ENCODE measurements at regions not wholly inside any gene's neighbourhood (a gene's known extent, or its start where the extent isn't known, plus 50 kb on each side); places are given as distances from the start of the nearest gene placed in this dataset.
"Not testable (repeated sequence)": the region's sequence is repeated elsewhere in the genome, so short reads cannot be mapped to it uniquely, and the experiment has no call there.

DNA sequence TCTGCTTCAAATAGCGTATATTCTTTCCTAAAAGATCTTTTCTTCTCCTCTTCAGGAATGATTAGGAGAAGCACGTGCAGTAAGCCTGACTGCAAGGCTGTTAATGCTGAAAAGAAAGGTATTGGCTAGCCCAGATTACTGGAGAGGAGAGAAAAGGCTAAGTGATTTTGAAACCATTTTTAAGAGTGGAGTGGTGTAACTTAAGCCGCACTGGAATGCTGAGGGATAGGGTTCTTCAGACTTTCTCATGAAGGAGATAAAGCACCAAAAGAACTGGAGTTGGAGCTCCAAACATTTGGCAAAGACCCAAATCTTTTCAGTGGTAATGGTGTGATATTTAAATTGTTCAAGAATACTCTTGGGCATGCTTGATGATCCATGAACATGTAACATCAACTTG is 388.3 kb downstream of the COG6 start:
- no peak for DNase-seq (ENCODE audit: low spot score)

DNA sequence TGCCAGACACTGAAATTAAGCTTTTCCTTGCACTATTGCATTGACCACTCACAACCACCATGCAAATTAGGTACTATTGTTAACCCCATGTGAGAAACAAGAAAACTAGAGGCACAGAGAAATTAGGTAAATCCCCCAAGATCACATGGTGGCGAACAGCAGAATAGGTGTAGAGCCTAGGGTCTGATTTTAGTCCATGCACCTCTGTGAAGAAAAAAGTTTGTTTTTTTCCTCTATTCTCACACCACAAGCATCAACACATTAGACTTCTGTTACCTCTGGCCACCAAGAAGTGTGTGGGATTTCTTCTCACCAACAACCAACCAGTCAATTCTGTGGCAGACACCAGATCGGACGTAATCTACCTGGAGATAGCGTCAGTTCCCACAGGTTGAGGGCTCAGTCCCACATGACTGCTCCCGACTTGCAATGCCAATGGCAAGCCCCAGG is 391.9 kb downstream of the COG6 start:
- DNase-seq (ENCODE audit: low spot score) = no peak

DNA sequence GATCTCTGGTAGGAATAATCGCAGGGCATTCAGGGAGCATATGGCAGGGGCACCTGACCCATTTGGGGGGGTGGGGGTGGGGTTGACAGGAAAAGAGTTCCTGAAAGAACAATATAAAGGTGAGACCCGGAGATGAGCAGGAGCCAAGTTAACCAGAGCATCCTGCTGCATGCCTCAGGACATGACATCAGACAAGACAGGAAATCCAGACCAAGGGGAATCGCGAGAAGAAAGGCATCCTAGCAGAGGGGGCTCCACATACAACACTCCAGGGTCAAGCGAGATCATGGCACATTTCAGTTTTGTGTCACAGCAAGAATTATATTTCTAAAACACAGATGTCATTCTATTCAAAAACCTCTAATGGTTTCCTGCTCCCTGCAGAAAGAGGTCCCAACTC is 393.1 kb downstream of the COG6 start:
- DNase-seq (ENCODE audit: low spot score) = no peak

GRCh38 chr13:40052954-40053353 is 397.5 kb downstream of the COG6 start:
- no peak for DNase-seq (ENCODE audit: low spot score)

DNA sequence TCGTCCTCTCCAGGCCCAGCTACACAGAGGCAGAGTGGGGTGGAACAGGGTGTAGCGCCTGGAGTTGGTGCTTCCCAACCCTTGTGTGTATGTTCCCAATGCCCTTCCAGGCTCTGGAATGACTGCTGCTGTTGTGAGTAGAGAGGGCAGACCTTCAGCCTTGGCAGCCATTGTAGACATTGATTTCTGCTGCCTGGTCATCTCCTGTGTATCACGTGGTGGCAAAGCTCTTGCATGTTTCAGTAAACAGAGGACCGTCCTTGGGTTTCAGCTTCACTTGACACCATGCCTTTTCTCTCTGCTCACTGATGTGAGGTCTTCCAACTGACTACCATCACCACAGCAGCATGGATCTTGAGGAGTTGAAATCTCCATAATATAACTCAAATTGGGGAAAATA is 397.9 kb downstream of the COG6 start:
- DNase-seq (ENCODE audit: low spot score) = no peak

- not testable (repeated sequence) for DNase-seq (ENCODE audit: low spot score)
These were observed 399.0 kb downstream of the COG6 start for GRCh38 chr13:40054422-40054821.

DNA sequence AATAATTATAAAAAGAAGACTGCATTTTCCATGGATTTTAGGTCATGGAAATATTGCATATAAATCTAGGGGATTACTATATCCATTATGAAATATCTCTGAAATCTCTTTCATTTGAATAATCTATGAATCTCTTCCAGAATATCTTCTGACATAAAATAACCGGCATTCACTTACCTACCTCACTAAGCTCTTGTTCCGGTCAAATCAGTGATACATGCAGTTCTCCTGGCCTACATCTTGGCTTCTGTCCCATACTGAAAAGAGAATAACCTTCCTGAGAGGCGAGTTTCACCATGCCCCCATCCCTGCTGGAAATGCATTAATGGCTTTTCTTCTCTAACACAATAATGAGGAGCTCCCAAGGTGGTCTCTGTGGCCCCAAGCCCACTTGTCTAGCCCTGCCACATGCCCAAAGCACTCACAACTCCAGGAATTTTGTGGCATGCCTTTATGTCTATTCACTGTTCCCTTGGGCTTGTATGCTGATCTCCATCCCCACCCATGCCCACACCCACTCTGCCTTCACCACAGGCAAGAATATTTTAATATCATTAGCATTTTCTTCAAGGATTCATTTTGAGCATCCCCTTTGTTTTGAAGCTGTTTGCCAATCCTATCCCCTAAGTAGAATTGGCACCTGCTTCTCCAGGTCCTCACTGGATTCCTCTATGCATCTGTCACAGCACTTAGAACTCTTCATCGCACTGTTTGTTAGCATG is 401.6 kb downstream of the COG6 start:
- DNase-seq (ENCODE audit: low spot score) = no peak

GRCh38 chr13:40058757-40059236 is 403.3 kb downstream of the COG6 start:
- DNase-seq (ENCODE audit: low spot score) = no peak

- no peak for DNase-seq (ENCODE audit: low spot score)
These were observed 404.2 kb downstream of the COG6 start for GRCh38 chr13:40059540-40060232.

GRCh38 chr13:40060296-40061007 is 405.0 kb downstream of the COG6 start:
- no peak for DNase-seq (ENCODE audit: low spot score)

- DNase-seq (ENCODE audit: low spot score) = no peak
These were observed 406.3 kb downstream of the COG6 start for GRCh38 chr13:40061466-40062450.

DNA sequence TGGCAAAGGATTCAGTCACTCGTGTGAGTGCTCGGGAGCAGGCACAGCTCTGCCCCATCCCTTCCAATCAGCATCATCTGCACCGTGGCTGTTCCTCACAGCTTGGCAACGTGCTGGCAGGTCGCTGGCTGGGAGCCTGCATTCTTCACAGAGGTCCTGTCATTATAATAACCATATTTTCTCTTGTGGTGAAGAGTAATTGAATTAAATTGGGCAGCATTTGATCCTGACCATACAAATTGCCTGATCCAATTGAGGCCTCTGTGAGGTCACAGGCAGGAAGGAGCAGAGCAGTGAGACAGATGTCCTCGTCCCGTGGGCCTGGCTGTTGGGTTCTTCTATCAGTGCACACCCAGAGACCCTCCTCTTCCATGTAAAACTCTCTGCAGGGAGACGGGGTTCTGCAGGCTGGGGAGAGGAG is 407.8 kb downstream of the COG6 start:
- DNase-seq (ENCODE audit: low spot score) = no peak

DNA sequence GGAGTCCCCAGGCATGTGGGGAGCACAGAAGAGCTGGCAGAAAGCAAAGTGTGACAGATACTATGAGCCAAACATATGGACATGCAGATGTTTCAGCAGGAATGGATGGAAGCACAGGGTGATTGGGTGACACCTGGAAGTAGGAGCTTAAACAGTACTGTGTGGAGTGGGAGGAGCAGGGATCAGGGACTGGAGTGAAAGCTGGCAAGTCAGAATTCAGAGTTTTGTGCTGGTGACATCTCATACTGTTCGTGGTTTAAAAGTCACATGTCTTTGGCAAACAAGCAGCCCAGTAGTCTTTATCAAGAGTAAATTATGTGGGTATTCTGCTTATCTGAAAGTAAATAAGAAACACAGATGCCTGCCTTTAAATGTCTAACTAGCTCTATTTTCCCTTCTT is 408.2 kb downstream of the COG6 start:
- DNase-seq (ENCODE audit: low spot score) = no peak

GRCh38 chr13:40064154-40065097 is 409.0 kb downstream of the COG6 start:
- no peak for DNase-seq (ENCODE audit: low spot score)

DNA sequence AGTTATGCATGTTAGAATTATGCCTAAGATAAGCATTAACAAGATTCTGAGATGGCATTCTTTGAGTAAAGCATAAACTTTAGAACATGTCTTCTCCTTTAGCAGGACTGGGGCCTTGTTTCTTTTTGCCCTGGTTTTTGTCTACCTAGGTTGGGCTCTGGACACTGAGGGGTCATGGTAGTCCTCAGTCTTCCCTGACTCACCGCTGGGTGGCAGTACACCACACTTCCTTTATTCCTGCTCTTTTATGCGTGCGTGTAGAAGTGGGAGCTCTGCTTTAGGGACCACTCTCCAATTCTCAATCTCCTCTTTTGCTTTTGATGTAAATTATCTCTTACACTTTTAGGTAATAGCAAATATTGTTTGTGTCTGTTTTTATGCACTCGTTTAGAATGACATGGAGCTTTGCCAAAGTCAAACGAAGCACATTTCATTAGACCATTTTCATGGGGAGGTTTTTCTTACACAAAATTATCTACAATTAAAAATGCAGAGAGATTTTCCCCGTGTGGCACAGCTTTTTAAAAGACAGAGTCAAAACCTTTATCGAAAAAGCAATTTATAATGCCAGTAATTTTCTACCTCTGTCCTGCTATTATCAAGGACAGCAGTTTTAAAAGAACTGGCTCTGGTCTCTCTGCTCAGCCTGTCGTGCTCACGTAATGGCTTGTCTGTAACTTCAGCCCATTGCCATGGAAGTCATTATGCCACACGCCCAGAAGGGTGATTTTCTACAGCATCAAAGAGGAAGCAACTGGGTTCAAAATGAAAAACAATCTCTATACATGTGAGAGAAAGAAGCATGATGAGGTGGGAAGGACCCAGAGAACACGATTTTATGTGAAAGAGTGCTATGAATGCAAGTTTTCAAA is 413.9 kb downstream of the COG6 start:
- DNase-seq (ENCODE audit: low spot score) = peak; percentile 36

- DNase-seq (ENCODE audit: low spot score) = no peak
These were observed 414.9 kb downstream of the COG6 start for GRCh38 chr13:40070357-40070756.

GRCh38 chr13:40072663-40073120 is 417.2 kb downstream of the COG6 start:
- no peak for DNase-seq (ENCODE audit: low spot score)

DNA sequence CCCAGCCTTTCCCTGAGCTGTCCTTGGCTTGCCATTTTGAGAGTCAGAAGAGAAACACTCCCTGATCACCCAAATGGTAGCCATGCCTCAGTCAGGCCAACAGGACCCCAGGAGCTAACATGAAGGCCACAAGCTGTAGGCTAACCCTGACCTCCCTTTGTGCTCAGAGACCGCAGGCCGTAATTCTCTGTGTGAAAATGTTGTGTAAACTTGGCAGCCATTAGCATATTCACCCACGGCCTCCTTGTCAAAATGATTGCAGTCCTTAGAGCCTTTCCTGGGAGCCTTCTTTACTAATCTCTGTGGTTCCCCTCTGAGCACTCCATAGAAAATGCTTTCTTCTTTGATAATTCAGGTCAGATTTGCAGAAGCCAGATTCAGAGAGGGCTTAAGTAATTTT is 418.9 kb downstream of the COG6 start:
- no peak for DNase-seq (ENCODE audit: low spot score)

DNA sequence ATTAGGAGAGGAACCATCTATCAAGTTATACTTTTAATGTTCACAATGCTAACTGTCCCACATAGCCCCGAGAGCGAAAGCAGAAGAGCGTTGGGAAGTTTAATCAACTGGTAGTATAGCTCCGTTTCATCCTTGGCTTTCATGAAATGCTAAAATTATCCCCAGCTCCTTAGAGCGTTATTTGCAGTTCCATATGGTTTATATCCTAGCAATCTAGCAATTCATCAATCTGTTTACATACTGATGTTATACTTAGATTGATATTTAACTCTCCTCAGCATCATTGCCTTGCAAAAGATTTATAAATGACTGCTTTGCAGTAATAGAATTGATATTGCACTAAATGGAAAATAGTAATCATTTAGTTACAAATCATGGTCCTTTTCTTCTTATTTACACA is 419.8 kb downstream of the COG6 start:
- no peak for DNase-seq (ENCODE audit: low spot score)
